T-helper 1 cell treated with Interleukin-12 subunit alpha and Interleukin-12 subunit beta and Interleukin-4 antibody, amounts not matched to agents 30 ng/mL and 1 ng/mL, for 36 hours (primary cell): ENCODE measurements at regions not wholly inside any gene's neighbourhood (a gene's known extent, or its start where the extent isn't known, plus 50 kb on each side); places are given as distances from the start of the nearest gene placed in this dataset.
"Not testable (repeated sequence)": the region's sequence is repeated elsewhere in the genome, so short reads cannot be mapped to it uniquely, and the experiment has no call there.

Experiments used
- intact Hi-C: fragments of 100-400 bp; cut with micrococcal nuclease; formaldehyde crosslinking; loops from one replicate; pipeline ENCODE4 v1.15.1; 2024

GRCh38 chr7:109901926-109902325 lies 1189.0 kb upstream of the LRRN3 start:
- intact Hi-C loops, result no loop called here

GRCh38 chr7:109905368-109906065 lies 1185.4 kb upstream of the LRRN3 start:
- intact Hi-C loops, result not testable (repeated sequence)

GRCh38 chr7:109915670-109916069 lies 1175.3 kb upstream of the LRRN3 start:
- intact Hi-C loops, result no loop called here

GRCh38 chr7:109926738-109927137 lies 1164.2 kb upstream of the LRRN3 start:
- intact Hi-C loops, result no loop called here

DNA sequence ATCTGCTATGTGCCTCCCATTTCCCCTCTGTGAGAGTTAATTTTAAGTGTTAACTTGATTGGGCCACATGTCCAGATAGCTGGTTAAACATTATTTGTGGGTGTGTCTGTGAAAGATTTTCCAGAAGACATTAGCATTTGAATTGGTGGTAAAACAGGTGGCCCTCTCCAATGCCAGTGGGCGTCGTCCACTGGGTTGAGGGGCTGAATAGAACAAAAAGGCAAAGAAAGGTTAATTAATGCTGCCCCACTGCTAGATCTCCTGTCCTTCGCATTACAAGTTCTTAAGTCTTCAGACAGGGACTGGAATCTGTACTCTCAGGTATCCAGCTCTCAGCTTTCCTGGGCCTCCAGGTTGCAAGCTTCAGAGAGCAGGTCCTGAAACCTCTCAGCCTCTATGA lies 1160.9 kb upstream of the LRRN3 start:
- intact Hi-C loops, result no loop called here

GRCh38 chr7:109939207-109939606 lies 1151.7 kb upstream of the LRRN3 start:
- intact Hi-C loops, result no loop called here

DNA sequence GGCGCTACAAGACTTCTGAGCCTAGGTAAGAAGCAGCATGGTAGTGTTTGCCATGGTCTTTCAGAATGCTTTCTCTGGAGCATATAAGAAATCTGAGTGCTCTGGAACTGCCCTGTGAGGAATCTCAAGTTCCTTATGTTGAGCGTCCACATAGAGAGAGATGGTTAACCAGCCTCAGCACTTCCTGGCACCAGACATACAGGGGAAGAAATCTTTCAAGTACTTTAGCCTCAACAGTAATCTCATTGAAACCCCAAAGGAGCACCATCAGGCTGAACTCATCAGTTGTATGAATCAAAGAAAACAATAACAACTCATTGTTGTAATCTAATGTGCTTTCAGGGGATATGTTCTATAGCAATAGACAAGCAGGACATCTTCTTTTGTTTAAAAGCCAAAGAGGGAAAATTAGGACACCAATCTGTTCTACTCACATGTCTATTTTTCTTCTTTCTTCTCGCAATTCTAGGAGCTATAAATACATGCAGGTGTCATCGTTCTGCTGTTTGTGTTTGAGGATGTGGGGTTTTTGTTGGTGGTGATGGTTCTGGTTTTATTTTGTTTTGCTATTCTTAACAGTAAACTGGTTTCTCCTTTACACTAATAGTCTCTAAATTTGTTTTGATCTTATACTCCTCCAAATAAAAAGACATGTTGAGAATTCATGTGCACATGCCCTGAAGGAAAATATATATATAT lies 1145.0 kb upstream of the LRRN3 start:
- intact Hi-C loops, result no loop called here

GRCh38 chr7:109950256-109950655 lies 1140.7 kb upstream of the LRRN3 start:
- intact Hi-C loops, result no loop called here

GRCh38 chr7:109950821-109951564 lies 1139.9 kb upstream of the LRRN3 start:
- intact Hi-C loops, result no loop called here

DNA sequence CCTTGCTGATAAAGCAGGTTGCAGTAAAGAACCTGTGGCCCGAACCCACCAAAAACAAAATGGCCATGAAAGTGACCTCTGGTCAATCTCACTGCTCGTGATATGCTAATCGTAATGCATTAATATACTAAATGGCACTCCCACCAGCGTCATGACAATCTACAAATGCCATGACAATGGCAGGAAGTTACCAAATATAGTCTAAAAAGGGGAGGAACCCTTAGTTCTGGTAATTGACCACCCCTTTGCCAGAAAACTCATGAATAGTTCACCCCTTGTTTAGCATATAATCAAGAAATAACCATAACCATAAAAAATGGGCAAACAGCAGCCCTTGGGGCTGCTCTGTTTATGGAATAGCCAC lies 1139.4 kb upstream of the LRRN3 start:
- intact Hi-C loops, result no loop called here

GRCh38 chr7:109955986-109956385 lies 1134.9 kb upstream of the LRRN3 start:
- intact Hi-C loops, result no loop called here

DNA sequence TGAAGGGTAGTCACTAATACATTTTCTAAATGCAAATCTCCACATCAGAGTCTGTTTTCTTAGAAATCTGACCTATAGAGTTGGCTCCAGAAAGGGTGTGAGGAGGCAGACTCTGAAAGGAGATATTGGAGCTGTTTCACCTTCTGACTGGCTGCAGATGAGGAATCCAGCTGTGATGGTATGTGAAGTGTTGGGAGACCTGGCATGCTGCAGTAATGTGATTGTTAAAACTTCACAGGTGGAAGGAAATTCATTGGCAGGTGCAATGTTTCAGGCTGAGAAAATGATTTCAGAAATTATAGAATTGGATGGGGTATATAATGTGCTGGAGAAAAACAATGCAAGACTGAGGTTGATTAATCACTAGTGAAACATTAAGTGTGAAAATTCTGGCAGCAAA lies 1134.0 kb upstream of the LRRN3 start:
- intact Hi-C loops, result no loop called here

- intact Hi-C loops, result no loop called here
These were observed 1127.2 kb upstream of the LRRN3 start for GRCh38 chr7:109963741-109964140.

DNA sequence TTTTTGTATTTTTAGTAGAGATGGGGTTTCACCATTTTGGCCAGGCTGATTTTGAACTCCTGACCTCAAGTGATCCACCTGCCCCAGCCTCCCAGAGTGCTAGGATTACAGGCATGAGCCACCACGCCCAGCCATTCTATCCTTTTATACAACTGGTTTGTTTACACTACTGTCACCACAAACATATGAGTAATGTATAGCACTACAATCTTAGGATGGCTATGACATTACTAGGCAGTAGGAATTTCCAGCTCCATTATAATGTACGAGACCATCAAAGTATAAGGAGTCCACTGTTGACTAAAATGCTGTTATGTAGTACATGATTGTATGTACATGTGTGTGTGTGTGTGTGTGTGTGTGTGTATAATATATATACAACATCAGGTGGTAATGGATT lies 1126.1 kb upstream of the LRRN3 start:
- intact Hi-C loops, result no loop called here

GRCh38 chr7:109967406-109967805 lies 1123.5 kb upstream of the LRRN3 start:
- intact Hi-C loops, result loop anchor here (2.0 kb wide), 1 partner anchor 39 kb away; no protein-coding TSS in a partner anchor

- intact Hi-C loops, result no loop called here
These were observed 1107.3 kb upstream of the LRRN3 start for GRCh38 chr7:109983618-109984017.

DNA sequence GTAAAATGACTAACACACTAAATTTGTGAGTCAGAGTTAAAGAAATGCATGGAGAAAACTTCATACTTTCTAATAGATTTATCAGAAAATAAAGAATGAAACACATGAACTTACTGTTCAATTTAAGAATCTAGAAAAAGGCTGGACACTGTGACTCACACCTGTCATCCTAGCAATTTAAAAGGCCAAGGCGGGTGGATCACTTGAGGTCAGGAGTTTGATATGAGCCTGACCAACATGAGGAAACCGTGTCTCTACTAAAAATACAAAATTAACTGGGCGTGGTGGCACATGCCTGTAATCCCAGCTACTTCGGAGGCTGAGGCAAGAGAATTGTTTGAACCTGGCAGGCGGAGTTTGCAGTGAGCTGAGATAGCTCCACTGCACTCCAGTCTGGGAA lies 1106.2 kb upstream of the LRRN3 start:
- intact Hi-C loops, result no loop called here

DNA sequence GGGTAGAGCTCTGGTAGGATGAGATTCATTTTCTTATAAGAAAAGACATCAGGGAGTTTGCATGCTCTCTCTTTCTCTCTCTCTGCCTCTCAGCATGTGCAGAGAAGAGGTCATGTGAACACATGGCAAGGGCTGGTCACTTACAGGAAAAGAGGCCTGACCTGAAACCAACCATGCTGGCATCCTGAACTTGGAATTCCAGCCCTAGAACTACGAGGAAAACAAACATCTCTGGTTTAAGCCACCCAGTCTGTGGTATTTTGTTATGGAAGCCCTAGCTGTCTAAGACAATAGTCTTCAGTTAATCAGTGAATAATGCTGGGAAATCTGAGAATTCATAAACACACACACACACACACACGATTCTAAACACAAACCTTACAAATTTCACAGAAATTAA lies 1104.2 kb upstream of the LRRN3 start:
- intact Hi-C loops, result no loop called here

DNA sequence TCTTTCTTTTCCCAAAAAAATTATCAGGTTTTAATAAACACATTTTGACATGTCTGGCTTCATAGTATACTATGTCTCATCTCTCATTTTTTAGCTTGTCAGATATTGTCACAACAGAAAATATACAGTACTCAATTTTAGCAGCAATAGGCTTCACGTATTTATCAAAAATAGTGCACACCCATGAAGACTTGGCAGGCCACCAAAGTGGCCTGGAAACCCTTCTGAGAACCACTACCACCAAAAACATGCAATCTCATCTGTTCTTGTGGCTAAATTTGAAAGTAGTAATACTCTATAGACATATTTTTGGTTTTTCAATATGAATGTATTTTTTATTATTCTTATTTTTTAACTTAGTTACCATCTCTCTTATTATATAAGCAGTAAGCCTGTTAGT lies 1094.5 kb upstream of the LRRN3 start:
- intact Hi-C loops, result no loop called here

GRCh38 chr7:109996927-109997326 lies 1094.0 kb upstream of the LRRN3 start:
- intact Hi-C loops, result no loop called here

DNA sequence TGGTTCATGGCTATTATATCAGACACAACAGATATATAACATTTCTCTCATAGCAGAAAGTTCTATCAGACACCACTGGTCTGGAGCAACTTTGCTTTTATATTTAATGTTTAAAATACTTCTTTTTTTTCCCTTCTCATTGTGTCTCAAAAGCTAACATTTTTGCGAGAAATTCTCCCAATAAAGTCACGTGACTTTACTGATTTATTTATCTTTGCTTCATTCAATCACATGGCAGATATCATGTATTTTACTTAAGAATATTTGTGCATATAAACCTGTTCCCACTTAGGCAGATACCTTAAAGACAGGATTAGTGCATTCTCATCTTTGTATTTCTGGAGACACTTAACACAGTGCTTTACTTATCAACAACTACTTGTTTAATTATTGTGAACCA lies 1093.1 kb upstream of the LRRN3 start:
- intact Hi-C loops, result no loop called here

DNA sequence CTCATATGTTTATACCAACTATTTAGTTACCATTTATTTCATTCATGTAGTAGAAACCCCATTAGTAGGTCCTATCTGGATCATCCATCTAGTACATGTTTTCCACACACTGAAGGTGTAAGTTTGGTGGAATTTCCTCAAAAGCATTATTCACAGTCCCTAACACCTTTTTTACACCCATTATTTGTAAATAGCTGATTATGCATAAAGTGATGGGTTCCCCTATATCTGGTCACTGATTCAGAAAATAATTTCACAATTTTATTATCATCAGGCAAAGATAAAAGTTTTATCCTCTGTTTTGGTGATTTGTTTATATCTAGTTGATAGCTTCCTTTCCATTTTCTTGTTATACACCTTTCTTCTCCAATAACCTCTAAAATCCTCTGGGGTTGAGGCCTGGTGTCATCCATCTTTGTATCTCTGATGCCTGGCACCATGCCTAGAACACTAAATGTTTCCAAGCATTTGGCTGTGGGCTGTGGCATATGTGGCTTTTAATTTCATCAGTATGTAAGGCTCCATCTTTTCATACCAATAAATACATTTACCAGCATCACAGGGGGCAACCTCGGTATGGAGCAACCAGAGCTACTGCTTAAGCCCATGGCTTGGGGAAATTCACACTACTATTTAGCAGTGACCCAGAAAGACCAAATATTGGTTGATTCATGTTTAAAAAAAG lies 1089.5 kb upstream of the LRRN3 start:
- intact Hi-C loops, result loop anchor here (5.0 kb wide), 1 partner anchor 1091 kb away; the partner anchor contains the start of gene LRRN3
